Natural killer cell (primary cell): ENCODE measurements at regions not wholly inside any gene's neighbourhood (a gene's known extent, or its start where the extent isn't known, plus 50 kb on each side); places are given as distances from the start of the nearest gene placed in this dataset.

Source experiments
- ATAC-seq, 3 donors: fragments of 150-1000 bp in 2 of 3; fragments of 200-7000 bp in 1 of 3; cut with Tn5 transposase; 1 replicate in 1 of 3; 2 replicates in 2 of 3; pipeline ENCODE4 v1.10.0; 2021; ENCODE audit warnings: mild to moderate bottlenecking in 2 of 3, moderate library complexity in 2 of 3
- DNase-seq, 2 donors: peaks; one replicate each; pipeline versions ENCODE4 v3.0.0 to v3.0.0-alpha.2; 2013 to 2021; ENCODE audit warnings: mixed read lengths in 1 of 2
- H3K27ac ChIP-seq: one replicate; pipeline ENCODE4 v1.5.1; 2013; ENCODE audit warnings: mild to moderate bottlenecking, low read length
- H3K27me3 ChIP-seq: one replicate; pipeline ENCODE4 v1.6.1; 2013; ENCODE audit warnings: low read length; ENCODE audit not compliant: control insufficient read depth, insufficient read depth
- H3K36me3 ChIP-seq: one replicate; pipeline ENCODE4 v1.6.1; 2013; ENCODE audit warnings: low read length; ENCODE audit not compliant: control insufficient read depth, insufficient read depth
- H3K4me1 ChIP-seq: one replicate; pipeline ENCODE4 v1.6.1; 2013; ENCODE audit warnings: low read length; ENCODE audit not compliant: control insufficient read depth, insufficient read depth
- H3K4me3 ChIP-seq: one replicate; pipeline ENCODE4 v1.5.1; 2013; ENCODE audit warnings: low read length
- H3K9me3 ChIP-seq: one replicate; pipeline ENCODE4 v1.6.1; 2013; ENCODE audit warnings: low read length; ENCODE audit not compliant: control insufficient read depth, insufficient read depth
- H3K27ac Mint-ChIP-seq, 2 donors: one replicate each; pipeline ENCODE4 v1.8.0; 2022; ENCODE audit warnings: mild to moderate bottlenecking in 2 of 2, mixed read lengths in 2 of 2, moderate library complexity in 1 of 2
- H3K27me3 Mint-ChIP-seq, 2 donors: one replicate each; pipeline ENCODE4 v1.8.0; 2022; ENCODE audit warnings: low read depth in 2 of 2, mixed read lengths in 2 of 2
- H3K36me3 Mint-ChIP-seq: one replicate; pipeline ENCODE4 v1.8.0; 2022; ENCODE audit warnings: mixed read lengths
- H3K4me1 Mint-ChIP-seq, 2 donors: one replicate each; pipeline ENCODE4 v1.8.0; 2022; ENCODE audit warnings: mixed read lengths in 2 of 2
- H3K4me3 Mint-ChIP-seq: one replicate; pipeline ENCODE4 v1.8.0; 2022; ENCODE audit warnings: mild to moderate bottlenecking, moderate library complexity, mixed read lengths
- H3K9me3 Mint-ChIP-seq, 2 donors: one replicate each; pipeline ENCODE4 v1.8.0; 2022; ENCODE audit warnings: mixed read lengths in 2 of 2
- CTCF ChIP-seq: fragments of 200-600 bp; IDR thresholded peaks from one replicate; pipeline ENCODE4 v1.8.0; 2022; ENCODE audit warnings: antibody characterized with exemption
- WGBS: methylation state at CpG from one replicate; pipeline ENCODE4 v1.1.7; 2013; ENCODE audit warnings: missing lambda C conversion rate; ENCODE audit not compliant: insufficient coverage; 5-methylcytosine and 5-hydroxymethylcytosine counted together
- intact Hi-C: fragments of 100-400 bp; cut with micrococcal nuclease; formaldehyde crosslinking; loops from one replicate; pipeline ENCODE4 v1.14.2; 2022

GRCh38 chr2:221655300-221655699 is 83.2 kb upstream of the EPHA4 start:
- Mint-ChIP-seq H3K4me3 (no peak overlapping the region), H3K27me3 (no peaks in the 10 kb centered on the region), H3K36me3 (no peaks in the 10 kb centered on the region), H3K9me3 (peaks cover 0 to 3% of the 10 kb centered on the region in 2 donors), H3K27ac (no peak overlapping the region), H3K4me1 (no peaks in the 10 kb centered on the region)
- DNase-seq = no peak
- Histone ChIP-seq H3K36me3 (no peaks in the 10 kb centered on the region), H3K27ac (no peak overlapping the region), H3K4me3 (no peak overlapping the region), H3K9me3 (no peaks in the 10 kb centered on the region), H3K4me1 (no peaks in the 10 kb centered on the region), H3K27me3 (no peaks in the 10 kb centered on the region)
- TF ChIP-seq CTCF = no peak
- no peak for ATAC-seq
- 86% methylated on average over 3 of the region's 3 CpGs for WGBS
- intact Hi-C loops = no loop called here

DNA sequence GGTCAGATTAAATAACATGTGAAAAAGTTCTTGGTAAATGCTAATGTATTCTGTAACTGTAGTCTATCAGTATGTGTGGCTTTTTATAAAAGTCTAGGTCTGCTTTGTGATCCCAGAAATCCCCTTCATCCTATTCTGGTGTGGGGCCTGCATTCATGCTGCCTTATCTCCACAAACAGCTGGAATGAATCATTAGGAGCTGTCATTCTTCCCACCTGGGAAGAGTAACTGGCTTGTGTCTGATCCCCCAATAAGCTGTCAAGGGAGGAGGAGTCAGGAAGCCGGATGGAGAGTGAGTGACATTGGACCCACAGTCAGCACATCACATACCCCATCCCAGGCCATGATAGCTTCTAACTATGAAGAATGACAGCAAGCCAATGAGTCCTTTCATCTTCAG is 81.1 kb upstream of the EPHA4 start:
- H3K36me3 ChIP-seq = no peaks in the 10 kb centered on the region
- H3K27me3 ChIP-seq = no peaks in the 10 kb centered on the region
- no peaks in the 10 kb centered on the region for H3K9me3 ChIP-seq
- TF ChIP-seq CTCF = no peak
- no peak overlapping the region for H3K27ac Mint-ChIP-seq
- H3K9me3 Mint-ChIP-seq = no peaks in the 10 kb centered on the region
- H3K4me3 ChIP-seq = no peak overlapping the region
- H3K4me1 ChIP-seq = no peaks in the 10 kb centered on the region
- ATAC-seq (no peak), DNase-seq (no peak)
- H3K27me3 Mint-ChIP-seq = no peaks in the 10 kb centered on the region
- H3K27ac ChIP-seq = no peak overlapping the region
- no peaks in the 10 kb centered on the region for H3K36me3 Mint-ChIP-seq
- no CpG with 5 or more reads among the region's 1 CpG for WGBS
- intact Hi-C loops = no loop called here
- no peak overlapping the region for H3K4me3 Mint-ChIP-seq
- H3K4me1 Mint-ChIP-seq = no peaks in the 10 kb centered on the region

GRCh38 chr2:221649051-221649775 is 77.1 kb upstream of the EPHA4 start:
- Histone ChIP-seq H3K4me1 (no peaks in the 10 kb centered on the region), H3K27me3 (no peaks in the 10 kb centered on the region), H3K27ac (no peak overlapping the region), H3K36me3 (no peaks in the 10 kb centered on the region), H3K4me3 (no peak overlapping the region), H3K9me3 (no peaks in the 10 kb centered on the region)
- intact Hi-C loops = no loop called here
- H3K9me3 Mint-ChIP-seq = no peaks in the 10 kb centered on the region
- ATAC-seq (no peak), DNase-seq (no peak)
- no peaks in the 10 kb centered on the region for H3K36me3 Mint-ChIP-seq
- H3K27me3 Mint-ChIP-seq = no peaks in the 10 kb centered on the region
- no peak for TF ChIP-seq CTCF
- WGBS = 86% methylated on average over 5 of the region's 5 CpGs
- H3K27ac Mint-ChIP-seq = no peak overlapping the region
- H3K4me3 Mint-ChIP-seq = no peak overlapping the region
- no peaks in the 10 kb centered on the region for H3K4me1 Mint-ChIP-seq

GRCh38 chr2:221642447-221642846 is 70.3 kb upstream of the EPHA4 start:
- H3K36me3 Mint-ChIP-seq = no peaks in the 10 kb centered on the region
- 92% methylated on average over 3 of the region's 3 CpGs for WGBS
- H3K4me1 ChIP-seq = no peaks in the 10 kb centered on the region
- H3K27me3 ChIP-seq = no peaks in the 10 kb centered on the region
- no peak for ATAC-seq
- H3K9me3 ChIP-seq = no peaks in the 10 kb centered on the region
- intact Hi-C loops = no loop called here
- no peak for DNase-seq
- no peaks in the 10 kb centered on the region for H3K27me3 Mint-ChIP-seq
- H3K27ac ChIP-seq = no peak overlapping the region
- H3K4me3 ChIP-seq = no peak overlapping the region
- TF ChIP-seq CTCF = no peak
- H3K4me1 Mint-ChIP-seq = no peaks in the 10 kb centered on the region
- no peak overlapping the region for H3K27ac Mint-ChIP-seq
- no peaks in the 10 kb centered on the region for H3K36me3 ChIP-seq
- H3K9me3 Mint-ChIP-seq = peaks cover 2 to 5% of the 10 kb centered on the region in 2 donors
- H3K4me3 Mint-ChIP-seq = no peak overlapping the region
